Ectodermal cell (in vitro differentiated cells): ENCODE measurements at regions not wholly inside any gene's neighbourhood (a gene's known extent, or its start where the extent isn't known, plus 50 kb on each side); places are given as distances from the start of the nearest gene placed in this dataset.

ENCODE experiments used
- H3K27ac ChIP-seq: 2 replicates; pipeline ENCODE4 v1.7.0; 2013; ENCODE audit warnings: mild to moderate bottlenecking, low read depth, low read length; ENCODE audit not compliant: insufficient read depth, poor library complexity, severe bottlenecking
- H3K27me3 ChIP-seq: 2 replicates; pipeline ENCODE4 v1.7.0; 2013; ENCODE audit warnings: mild to moderate bottlenecking, low read length; ENCODE audit not compliant: insufficient read depth, control insufficient read depth, poor library complexity, severe bottlenecking
- H3K36me3 ChIP-seq: one replicate; pipeline ENCODE4 v1.7.0; 2013; ENCODE audit warnings: low read length; ENCODE audit not compliant: control insufficient read depth, insufficient read depth
- H3K4me1 ChIP-seq: one replicate; pipeline ENCODE4 v1.7.0; 2013; ENCODE audit warnings: low read length; ENCODE audit not compliant: control insufficient read depth, insufficient read depth
- H3K4me3 ChIP-seq: 2 replicates; pipeline ENCODE4 v1.7.0; 2013; ENCODE audit warnings: low read depth, low read length, control low read depth; ENCODE audit not compliant: insufficient read depth
- H3K9me3 ChIP-seq: 2 replicates; pipeline ENCODE4 v1.7.0; 2013; ENCODE audit warnings: mild to moderate bottlenecking, low read length, moderate library complexity; ENCODE audit not compliant: control insufficient read depth
- WGBS, 2 experiments: methylation state at CpG; one replicate each; pipeline ENCODE4 v1.1.7; 2013; ENCODE audit warnings: missing lambda C conversion rate in 2 of 2; 5-methylcytosine and 5-hydroxymethylcytosine counted together

- no peaks in the 10 kb centered on the region for H3K9me3 ChIP-seq
- H3K36me3 ChIP-seq: no peaks in the 10 kb centered on the region
- no peak overlapping the region for H3K4me3 ChIP-seq
- no peaks in the 10 kb centered on the region for H3K4me1 ChIP-seq
- no peaks in the 10 kb centered on the region for H3K27me3 ChIP-seq
- peak overlapping the region; percentile 60 for H3K27ac ChIP-seq
- 64 to 66% methylated on average over 9 to 10 of the region's 10 CpGs for WGBS, 2 experiments
These were observed 371.9 kb upstream of the CHD6 start for GRCh38 chr20:41989935-41990635.

GRCh38 chr20:41989039-41989679, 371.0 kb upstream of the CHD6 start:
- H3K4me1 ChIP-seq: no peaks in the 10 kb centered on the region
- no peak overlapping the region for H3K27ac ChIP-seq
- no peaks in the 10 kb centered on the region for H3K9me3 ChIP-seq
- H3K27me3 ChIP-seq: no peaks in the 10 kb centered on the region
- H3K36me3 ChIP-seq: no peaks in the 10 kb centered on the region
- no peak overlapping the region for H3K4me3 ChIP-seq
- 93 to 97% methylated on average over 3 of the region's 3 CpGs for WGBS, 2 experiments

- H3K36me3 ChIP-seq: no peaks in the 10 kb centered on the region
These were observed 365.9 kb upstream of the CHD6 start for GRCh38 chr20:41984031-41984430.

GRCh38 chr20:41983159-41983558, 365.0 kb upstream of the CHD6 start:
- no peaks in the 10 kb centered on the region for H3K27me3 ChIP-seq
- H3K27ac ChIP-seq: no peak overlapping the region
- no peaks in the 10 kb centered on the region for H3K36me3 ChIP-seq
- no peak overlapping the region for H3K4me3 ChIP-seq
- no peaks in the 10 kb centered on the region for H3K9me3 ChIP-seq
- no peaks in the 10 kb centered on the region for H3K4me1 ChIP-seq
- WGBS, 2 experiments: 91 to 92% methylated on average over 4 of the region's 4 CpGs

More at GRCh38 chr20:41984031-41984430, 365.9 kb upstream of the CHD6 start:
- Histone ChIP-seq H3K27me3 (no peaks in the 10 kb centered on the region), H3K4me1 (no peaks in the 10 kb centered on the region), H3K4me3 (no peak overlapping the region), H3K9me3 (no peaks in the 10 kb centered on the region), H3K27ac (no peak overlapping the region)
- WGBS, 2 experiments: 91 to 94% methylated on average over 2 of the region's 2 CpGs

GRCh38 chr20:41981746-41982145, 363.6 kb upstream of the CHD6 start:
- WGBS, 2 experiments: 93 to 99% methylated on average over 2 to 3 of the region's 3 CpGs
- no peaks in the 10 kb centered on the region for H3K4me1 ChIP-seq

GRCh38 chr20:41978875-41979274, 360.7 kb upstream of the CHD6 start:
- Histone ChIP-seq H3K36me3 (no peaks in the 10 kb centered on the region), H3K4me3 (no peak overlapping the region), H3K27me3 (no peaks in the 10 kb centered on the region), H3K4me1 (no peaks in the 10 kb centered on the region), H3K27ac (no peak overlapping the region), H3K9me3 (no peaks in the 10 kb centered on the region)
- 95 to 96% methylated on average over 4 of the region's 4 CpGs for WGBS, 2 experiments

More at GRCh38 chr20:41981746-41982145, 363.6 kb upstream of the CHD6 start:
- no peaks in the 10 kb centered on the region for H3K36me3 ChIP-seq
- no peak overlapping the region for H3K27ac ChIP-seq
- H3K4me3 ChIP-seq: no peak overlapping the region
- H3K9me3 ChIP-seq: no peaks in the 10 kb centered on the region
- H3K27me3 ChIP-seq: no peaks in the 10 kb centered on the region

GRCh38 chr20:41978246-41978790, 360.1 kb upstream of the CHD6 start:
- Histone ChIP-seq H3K27ac (no peak overlapping the region), H3K36me3 (no peaks in the 10 kb centered on the region), H3K4me3 (no peak overlapping the region), H3K4me1 (no peaks in the 10 kb centered on the region), H3K27me3 (no peaks in the 10 kb centered on the region), H3K9me3 (no peaks in the 10 kb centered on the region)
- 88 to 93% methylated on average over 4 of the region's 4 CpGs for WGBS, 2 experiments

- Histone ChIP-seq H3K27me3 (no peaks in the 10 kb centered on the region), H3K4me3 (no peak overlapping the region), H3K4me1 (no peaks in the 10 kb centered on the region), H3K27ac (no peak overlapping the region), H3K9me3 (no peaks in the 10 kb centered on the region), H3K36me3 (no peaks in the 10 kb centered on the region)
- 85% methylated on average over 6 of the region's 6 CpGs for WGBS, 2 experiments
These were observed 351.5 kb upstream of the CHD6 start for GRCh38 chr20:41969656-41970055.

- 88 to 91% methylated on average over 7 of the region's 7 CpGs for WGBS, 2 experiments
- no peaks in the 10 kb centered on the region for H3K27me3 ChIP-seq
These were observed 342.0 kb upstream of the CHD6 start for GRCh38 chr20:41960166-41960565.

GRCh38 chr20:41958391-41958790, 340.2 kb upstream of the CHD6 start:
- Histone ChIP-seq H3K36me3 (no peaks in the 10 kb centered on the region), H3K27me3 (no peaks in the 10 kb centered on the region), H3K4me3 (no peak overlapping the region), H3K4me1 (no peaks in the 10 kb centered on the region), H3K9me3 (no peaks in the 10 kb centered on the region), H3K27ac (no peak overlapping the region)
- 96 to 100% methylated on average over 1 of the region's 1 CpG for WGBS, 2 experiments

More at GRCh38 chr20:41960166-41960565, 342.0 kb upstream of the CHD6 start:
- Histone ChIP-seq H3K27ac (no peak overlapping the region), H3K9me3 (no peaks in the 10 kb centered on the region), H3K36me3 (no peaks in the 10 kb centered on the region), H3K4me3 (no peak overlapping the region), H3K4me1 (no peaks in the 10 kb centered on the region)
